ENCODE measurements at regions not wholly inside any gene's neighbourhood (a gene's known extent, or its start where the extent isn't known, plus 50 kb on each side); places are given as distances from the start of the nearest gene placed in this dataset.

GRCh38 chr13:84823528-84823927 is 941.3 kb upstream of the SLITRK1 start:
- TF ChIP-seq POLR2A (IDR thresholded peaks at IDR 0.05; ENCODE audit: low read depth, low read length) (no peak), SPI1 (IDR thresholded peaks at IDR 0.05; ENCODE audit: low read depth, low read length) (no peak), TAF1 (IDR thresholded peaks at IDR 0.05; ENCODE audit: low read depth, low read length) (no peak), POLR2AphosphoS5 (IDR thresholded peaks at IDR 0.05; ENCODE audit: low read depth, low read length) (no peak)

Data from GM12891 (cell line).